A549 (cell line): ENCODE measurements at regions not wholly inside any gene's neighbourhood (a gene's known extent, or its start where the extent isn't known, plus 50 kb on each side); places are given as distances from the start of the nearest gene placed in this dataset.

Source experiments
- ATAC-seq, 2 experiments: fragments of 200-7000 bp in 1 of 2; fragments of >200 bp in 1 of 2; cut with Nextera tagmentation in 1 of 2; cut with Tn5 transposase in 1 of 2; 3 replicates each; pipeline versions ENCODE4 v1.8.0 to v1.9.1; 2018 to 2020; ENCODE audit warnings: mild to moderate bottlenecking in 1 of 2, moderate library complexity in 1 of 2
- CTCF ChIA-PET: fragments of 300-600 bp; sonication (Branson Sonifier 250); formaldehyde crosslinking; extraction: SDS; loops from one replicate; lab custom pipeline; 2021; ENCODE audit warnings: antibody characterized with exemption, inconsistent platforms; lab: Yijun Ruan, JAX
- POLR2A ChIA-PET: fragments of 350-600 bp; formaldehyde crosslinking; extraction: SDS; loops from one replicate; lab custom pipeline; 2021; ENCODE audit warnings: antibody characterized with exemption, inconsistent platforms; lab: Yijun Ruan, JAX
- DNase-seq, 2 experiments: peaks; one replicate each; pipeline versions ENCODE4 v3.0.0 to v3.0.0-alpha.2; 2011 to 2016; ENCODE audit warnings: low read depth in 1 of 2, low spot score in 1 of 2
- FAIRE-seq: peaks from 2 replicates; lab custom pipeline; 2011; peaks lifted over from hg19 to GRCh38; lab: Jason Lieb, UNC
- H3K27ac ChIP-seq, 2 experiments: fragments of >200 bp; sonication (Bioruptor Twin); formaldehyde crosslinking; 3 replicates each; pipeline ENCODE4 v1.5.1; 2016 to 2017
- H3K4me1 ChIP-seq: fragments of >200 bp; sonication (Bioruptor Twin); formaldehyde crosslinking; 3 replicates; pipeline ENCODE4 v1.6.1; 2016
- H3K4me2 ChIP-seq: fragments of >200 bp; sonication (Bioruptor Twin); formaldehyde crosslinking; 3 replicates; pipeline ENCODE4 v1.6.1; 2016
- H3K4me3 ChIP-seq: fragments of >200 bp; sonication (Bioruptor Twin); formaldehyde crosslinking; 3 replicates; pipeline ENCODE4 v1.5.1; 2016
- H3K9me3 ChIP-seq: fragments of >200 bp; sonication (Bioruptor Twin); formaldehyde crosslinking; 3 replicates; pipeline ENCODE4 v1.6.1; 2016
- CBX2 ChIP-seq: fragments of 200-600 bp; sonication (generic); IDR thresholded peaks from 2 replicates; pipeline ENCODE4 v1.6.1; 2016; ENCODE audit warnings: low read depth, mild to moderate bottlenecking, borderline replicate concordance
- ESRRA ChIP-seq: fragments of 150-350 bp; IDR thresholded peaks from 2 replicates; pipeline ENCODE4 v1.6.1; 2014; ENCODE audit warnings: mild to moderate bottlenecking, low read length, borderline replicate concordance
- FOSB ChIP-seq: fragments of 250-450 bp; sonication (Bioruptor Pico); IDR thresholded peaks from 2 replicates; pipeline ENCODE4 v1.5.0; 2020; ENCODE audit warnings: mild to moderate bottlenecking, moderate library complexity
- HDAC2 ChIP-seq: fragments of 200-600 bp; sonication (generic); IDR thresholded peaks from 2 replicates; pipeline ENCODE4 v1.6.1; 2016
- HEYL ChIP-seq: fragments of 250-450 bp; sonication (Bioruptor Pico); IDR thresholded peaks from 2 replicates; pipeline ENCODE4 v1.8.0; 2021; ENCODE audit warnings: mild to moderate bottlenecking, moderate library complexity
- HOXA7 ChIP-seq: fragments of 250-450 bp; sonication (Bioruptor Pico); IDR thresholded peaks from 2 replicates; pipeline ENCODE4 v1.5.0; 2020; ENCODE audit warnings: mild to moderate bottlenecking, moderate library complexity
- JUN ChIP-seq, 2 experiments: fragments of >200 bp; sonication (Bioruptor Twin); formaldehyde crosslinking; IDR thresholded peaks; 2 replicates in 1 of 2; 3 replicates in 1 of 2; pipeline ENCODE4 v1.6.1; 2016 to 2017
- JUNB ChIP-seq: fragments of >200 bp; sonication (Bioruptor Twin); formaldehyde crosslinking; IDR thresholded peaks from 2 replicates; pipeline ENCODE4 v1.6.1; 2016
- KDM1A ChIP-seq: fragments of 200-600 bp; sonication (generic); IDR thresholded peaks from 2 replicates; pipeline ENCODE4 v1.6.1; 2016; ENCODE audit warnings: low read depth, mild to moderate bottlenecking
- KDM5A ChIP-seq: fragments of 200-600 bp; sonication (generic); IDR thresholded peaks from 2 replicates; pipeline ENCODE4 v1.6.1; 2016; ENCODE audit warnings: antibody characterized with exemption, mild to moderate bottlenecking
- MAZ ChIP-seq: fragments of 150-350 bp; IDR thresholded peaks from 2 replicates; pipeline ENCODE4 v1.6.1; 2014; ENCODE audit warnings: antibody characterized with exemption, low read depth, low read length, borderline replicate concordance
- NPAS2 ChIP-seq: fragments of 250-450 bp; sonication (Bioruptor Pico); IDR thresholded peaks from 2 replicates; pipeline ENCODE4 v1.8.0; 2022; ENCODE audit warnings: mild to moderate bottlenecking, moderate library complexity, borderline replicate concordance
- NR3C1 ChIP-seq: fragments of >200 bp; sonication (Bioruptor Twin); formaldehyde crosslinking; IDR thresholded peaks from 3 replicates; pipeline ENCODE4 v1.6.1; 2017
- PHF8 ChIP-seq: fragments of 200-600 bp; sonication (generic); IDR thresholded peaks from 2 replicates; pipeline ENCODE4 v1.6.1; 2016; ENCODE audit warnings: low read depth, mild to moderate bottlenecking, antibody characterized with exemption, moderate library complexity, borderline replicate concordance
- TFCP2L1 ChIP-seq: fragments of 250-450 bp; sonication (Bioruptor Pico); IDR thresholded peaks from 2 replicates; pipeline ENCODE4 v1.5.0; 2021; ENCODE audit warnings: mild to moderate bottlenecking
- ZC3H11A ChIP-seq: fragments of 450-650 bp; IDR thresholded peaks from 2 replicates; pipeline ENCODE4 v1.6.1; 2014; ENCODE audit warnings: antibody characterized with exemption, mild to moderate bottlenecking
- ZSCAN20 ChIP-seq: fragments of 250-450 bp; sonication (Bioruptor Pico); IDR thresholded peaks from 2 replicates; pipeline ENCODE4 v1.8.0; 2022; ENCODE audit warnings: mild to moderate bottlenecking, moderate library complexity
- WGBS: methylation state at CpG from one replicate; pipeline ENCODE4 v1.1.6; 2017; ENCODE audit errors: missing lambda C conversion rate; 5-methylcytosine and 5-hydroxymethylcytosine counted together
- TF ChIP-seq, protein P1 (sequence below): IDR thresholded peaks from 2 replicates; pipeline ENCODE4 v1.6.1; 2012
- TF ChIP-seq, protein P2 (sequence below): fragments of 450-650 bp; IDR thresholded peaks from 2 replicates; pipeline ENCODE4 v1.6.1; 2014; ENCODE audit warnings: antibody characterized with exemption
- TF ChIP-seq, protein P3 (sequence below): fragments of >200 bp; sonication (Bioruptor Twin); formaldehyde crosslinking; IDR thresholded peaks from 3 replicates; pipeline ENCODE4 v1.5.1; 2016
- TF ChIP-seq, protein P4 (sequence below): fragments of >200 bp; sonication (Bioruptor Twin); formaldehyde crosslinking; IDR thresholded peaks from 2 replicates; pipeline ENCODE4 v1.6.1; 2016
- TF ChIP-seq, protein P5 (sequence below): fragments of 200-600 bp; sonication (generic); IDR thresholded peaks from 2 replicates; pipeline ENCODE4 v1.6.1; 2016; ENCODE audit warnings: antibody characterized with exemption, mild to moderate bottlenecking, moderate library complexity

DNA sequence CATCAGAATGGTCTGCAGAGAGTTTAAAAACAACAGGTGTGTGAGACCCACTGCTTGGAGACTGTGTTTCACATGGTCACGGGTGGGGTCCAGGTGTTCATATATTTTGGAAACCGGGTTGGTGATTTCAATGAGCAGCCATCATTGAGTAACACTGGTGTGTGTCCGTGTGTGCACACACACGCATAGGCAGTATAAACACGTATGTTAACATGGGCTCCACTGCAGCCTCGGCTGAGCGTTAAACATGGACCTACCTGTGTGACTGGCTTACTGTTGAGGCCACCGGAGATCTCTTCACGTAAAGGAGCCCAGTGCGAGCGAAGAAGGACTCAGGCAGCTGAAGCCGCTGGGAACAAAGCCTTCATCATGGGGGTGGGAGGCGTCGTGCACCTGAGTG, 56.9 kb upstream of the TLR3 start:
- H3K27ac ChIP-seq = no peak overlapping the region
- DNase-seq (no peak), ATAC-seq (no peak), FAIRE-seq (no peak)
- POLR2A ChIA-PET = no interaction called here
- CTCF ChIA-PET = interaction anchor here (1.1 to 3.3 kb wide), 2 partner anchors 9 to 372 kb away, joined by 3 to 11 read pairs; no protein-coding TSS in a partner anchor
- H3K9me3 ChIP-seq = no peaks in the 10 kb centered on the region
- H3K4me1 ChIP-seq = no peaks in the 10 kb centered on the region
- 87% methylated on average over 14 of the region's 14 CpGs for WGBS
- H3K4me2 ChIP-seq = no peak overlapping the region
- no peak overlapping the region for H3K4me3 ChIP-seq
- TF ChIP-seq JUN (IDR thresholded peaks at IDR 0.05) (no peak), FOSB (CRISPR knock-in tag) (no peak), JUNB (no peak), ZC3H11A (no peak), HDAC2 (no peak), MAZ (no peak), ESRRA (no peak), ZSCAN20 (CRISPR knock-in tag) (no peak), PHF8 (no peak), CBX2 (no peak), NR3C1 (no peak), HOXA7 (CRISPR knock-in tag) (no peak)
- TF ChIP-seq, protein P1, sequence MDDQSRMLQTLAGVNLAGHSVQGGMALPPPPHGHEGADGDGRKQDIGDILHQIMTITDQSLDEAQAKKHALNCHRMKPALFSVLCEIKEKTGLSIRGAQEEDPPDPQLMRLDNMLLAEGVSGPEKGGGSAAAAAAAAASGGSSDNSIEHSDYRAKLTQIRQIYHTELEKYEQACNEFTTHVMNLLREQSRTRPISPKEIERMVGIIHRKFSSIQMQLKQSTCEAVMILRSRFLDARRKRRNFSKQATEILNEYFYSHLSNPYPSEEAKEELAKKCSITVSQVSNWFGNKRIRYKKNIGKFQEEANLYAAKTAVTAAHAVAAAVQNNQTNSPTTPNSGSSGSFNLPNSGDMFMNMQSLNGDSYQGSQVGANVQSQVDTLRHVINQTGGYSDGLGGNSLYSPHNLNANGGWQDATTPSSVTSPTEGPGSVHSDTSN = no peak
- TF ChIP-seq, protein P2, sequence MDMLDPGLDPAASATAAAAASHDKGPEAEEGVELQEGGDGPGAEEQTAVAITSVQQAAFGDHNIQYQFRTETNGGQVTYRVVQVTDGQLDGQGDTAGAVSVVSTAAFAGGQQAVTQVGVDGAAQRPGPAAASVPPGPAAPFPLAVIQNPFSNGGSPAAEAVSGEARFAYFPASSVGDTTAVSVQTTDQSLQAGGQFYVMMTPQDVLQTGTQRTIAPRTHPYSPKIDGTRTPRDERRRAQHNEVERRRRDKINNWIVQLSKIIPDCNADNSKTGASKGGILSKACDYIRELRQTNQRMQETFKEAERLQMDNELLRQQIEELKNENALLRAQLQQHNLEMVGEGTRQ = no peak
- TF ChIP-seq, protein P3, sequence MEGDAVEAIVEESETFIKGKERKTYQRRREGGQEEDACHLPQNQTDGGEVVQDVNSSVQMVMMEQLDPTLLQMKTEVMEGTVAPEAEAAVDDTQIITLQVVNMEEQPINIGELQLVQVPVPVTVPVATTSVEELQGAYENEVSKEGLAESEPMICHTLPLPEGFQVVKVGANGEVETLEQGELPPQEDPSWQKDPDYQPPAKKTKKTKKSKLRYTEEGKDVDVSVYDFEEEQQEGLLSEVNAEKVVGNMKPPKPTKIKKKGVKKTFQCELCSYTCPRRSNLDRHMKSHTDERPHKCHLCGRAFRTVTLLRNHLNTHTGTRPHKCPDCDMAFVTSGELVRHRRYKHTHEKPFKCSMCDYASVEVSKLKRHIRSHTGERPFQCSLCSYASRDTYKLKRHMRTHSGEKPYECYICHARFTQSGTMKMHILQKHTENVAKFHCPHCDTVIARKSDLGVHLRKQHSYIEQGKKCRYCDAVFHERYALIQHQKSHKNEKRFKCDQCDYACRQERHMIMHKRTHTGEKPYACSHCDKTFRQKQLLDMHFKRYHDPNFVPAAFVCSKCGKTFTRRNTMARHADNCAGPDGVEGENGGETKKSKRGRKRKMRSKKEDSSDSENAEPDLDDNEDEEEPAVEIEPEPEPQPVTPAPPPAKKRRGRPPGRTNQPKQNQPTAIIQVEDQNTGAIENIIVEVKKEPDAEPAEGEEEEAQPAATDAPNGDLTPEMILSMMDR = no peak
- TF ChIP-seq, protein P4, sequence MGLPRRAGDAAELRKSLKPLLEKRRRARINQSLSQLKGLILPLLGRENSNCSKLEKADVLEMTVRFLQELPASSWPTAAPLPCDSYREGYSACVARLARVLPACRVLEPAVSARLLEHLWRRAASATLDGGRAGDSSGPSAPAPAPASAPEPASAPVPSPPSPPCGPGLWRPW = no peak

DNA sequence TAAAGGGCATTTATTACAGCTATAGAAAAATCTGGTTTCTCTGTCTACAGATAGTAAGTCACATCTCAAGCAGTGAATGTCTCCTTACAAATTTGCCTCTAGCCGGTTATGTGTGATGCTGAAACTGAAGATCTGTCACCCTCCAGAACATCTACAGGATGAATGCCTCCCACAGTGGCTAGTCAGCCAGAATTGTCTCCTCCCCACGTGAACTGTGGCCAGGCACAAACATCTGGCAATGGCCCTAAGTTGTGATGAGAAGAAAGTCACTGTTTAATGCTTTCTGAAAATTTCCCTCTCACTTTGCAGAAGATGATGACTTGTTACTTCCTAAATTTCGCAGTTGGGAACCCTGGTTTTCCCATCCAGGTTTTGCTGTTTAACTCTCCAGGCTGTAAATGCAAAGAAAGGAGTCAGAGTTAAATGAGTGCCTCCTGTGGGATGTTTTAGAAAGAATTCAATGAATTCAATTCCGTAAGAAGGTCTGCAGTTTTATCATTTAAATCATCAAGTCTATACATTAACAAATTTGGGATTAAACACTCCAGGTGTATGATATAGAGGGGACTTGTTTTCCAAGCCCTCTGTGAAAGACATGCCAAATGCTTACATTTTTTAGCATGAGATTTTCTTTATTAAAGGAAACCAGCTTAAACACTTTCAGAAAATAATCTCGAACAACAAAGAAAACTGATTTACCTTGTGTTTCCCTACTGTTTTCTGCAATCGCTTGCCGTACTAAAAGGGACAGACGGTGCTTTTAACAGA, 55.4 kb upstream of the TLR3 start:
- no peak for DNase-seq
- no peak for FAIRE-seq
- no peak overlapping the region for H3K4me3 ChIP-seq
- no peak for ATAC-seq
- H3K9me3 ChIP-seq = no peaks in the 10 kb centered on the region
- no peak overlapping the region for H3K27ac ChIP-seq
- ChIA-PET POLR2A (no interaction called here), CTCF (interaction anchor here (3.3 kb wide), 1 partner anchor 8 kb away, joined by 11 read pairs; no protein-coding TSS in a partner anchor)
- no peak overlapping the region for H3K4me2 ChIP-seq
- H3K4me1 ChIP-seq = no peaks in the 10 kb centered on the region
- WGBS = 68% methylated on average over 8 of the region's 8 CpGs
- TF ChIP-seq, protein P5, sequence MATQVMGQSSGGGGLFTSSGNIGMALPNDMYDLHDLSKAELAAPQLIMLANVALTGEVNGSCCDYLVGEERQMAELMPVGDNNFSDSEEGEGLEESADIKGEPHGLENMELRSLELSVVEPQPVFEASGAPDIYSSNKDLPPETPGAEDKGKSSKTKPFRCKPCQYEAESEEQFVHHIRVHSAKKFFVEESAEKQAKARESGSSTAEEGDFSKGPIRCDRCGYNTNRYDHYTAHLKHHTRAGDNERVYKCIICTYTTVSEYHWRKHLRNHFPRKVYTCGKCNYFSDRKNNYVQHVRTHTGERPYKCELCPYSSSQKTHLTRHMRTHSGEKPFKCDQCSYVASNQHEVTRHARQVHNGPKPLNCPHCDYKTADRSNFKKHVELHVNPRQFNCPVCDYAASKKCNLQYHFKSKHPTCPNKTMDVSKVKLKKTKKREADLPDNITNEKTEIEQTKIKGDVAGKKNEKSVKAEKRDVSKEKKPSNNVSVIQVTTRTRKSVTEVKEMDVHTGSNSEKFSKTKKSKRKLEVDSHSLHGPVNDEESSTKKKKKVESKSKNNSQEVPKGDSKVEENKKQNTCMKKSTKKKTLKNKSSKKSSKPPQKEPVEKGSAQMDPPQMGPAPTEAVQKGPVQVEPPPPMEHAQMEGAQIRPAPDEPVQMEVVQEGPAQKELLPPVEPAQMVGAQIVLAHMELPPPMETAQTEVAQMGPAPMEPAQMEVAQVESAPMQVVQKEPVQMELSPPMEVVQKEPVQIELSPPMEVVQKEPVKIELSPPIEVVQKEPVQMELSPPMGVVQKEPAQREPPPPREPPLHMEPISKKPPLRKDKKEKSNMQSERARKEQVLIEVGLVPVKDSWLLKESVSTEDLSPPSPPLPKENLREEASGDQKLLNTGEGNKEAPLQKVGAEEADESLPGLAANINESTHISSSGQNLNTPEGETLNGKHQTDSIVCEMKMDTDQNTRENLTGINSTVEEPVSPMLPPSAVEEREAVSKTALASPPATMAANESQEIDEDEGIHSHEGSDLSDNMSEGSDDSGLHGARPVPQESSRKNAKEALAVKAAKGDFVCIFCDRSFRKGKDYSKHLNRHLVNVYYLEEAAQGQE = no peak
- TF ChIP-seq HEYL (CRISPR knock-in tag) (no peak), PHF8 (no peak), KDM1A (no peak), ZC3H11A (no peak), TFCP2L1 (CRISPR knock-in tag) (no peak), KDM5A (no peak), JUNB (no peak), NPAS2 (CRISPR knock-in tag) (no peak)
